HG02588 (cell line): ENCODE measurements at regions not wholly inside any gene's neighbourhood (a gene's known extent, or its start where the extent isn't known, plus 50 kb on each side); places are given as distances from the start of the nearest gene placed in this dataset.

ENCODE experiments used
- ATAC-seq: cut with Tn5 transposase; IDR thresholded peaks from one replicate; pipeline ENCODE4 v1.9.1; 2021; ENCODE audit warnings: mild to moderate bottlenecking, moderate library complexity; ENCODE audit not compliant: unreplicated experiment

DNA sequence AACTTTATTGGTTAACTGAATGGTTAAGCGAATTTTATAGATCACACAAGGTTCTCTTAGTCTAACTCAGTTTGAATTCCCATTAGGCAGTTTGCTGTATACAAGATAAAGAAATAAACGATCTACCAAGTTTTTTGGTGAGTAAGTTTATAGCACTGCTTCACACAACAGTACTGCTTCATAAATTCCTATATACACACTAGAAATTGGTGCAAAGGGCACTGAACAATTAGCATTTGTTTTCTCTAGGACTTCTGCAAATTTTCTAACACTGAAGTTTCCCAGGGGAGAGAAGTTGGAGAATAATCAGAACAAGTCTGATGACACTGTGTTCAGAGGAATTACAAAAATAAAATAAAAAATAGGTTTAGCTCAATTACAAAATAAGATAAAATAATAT, 1138.8 kb upstream of the PCDH9 start:
- ATAC-seq, result no peak

GRCh38 chr13:68359105-68359504, 1129.0 kb upstream of the PCDH9 start:
- ATAC-seq, result no peak

DNA sequence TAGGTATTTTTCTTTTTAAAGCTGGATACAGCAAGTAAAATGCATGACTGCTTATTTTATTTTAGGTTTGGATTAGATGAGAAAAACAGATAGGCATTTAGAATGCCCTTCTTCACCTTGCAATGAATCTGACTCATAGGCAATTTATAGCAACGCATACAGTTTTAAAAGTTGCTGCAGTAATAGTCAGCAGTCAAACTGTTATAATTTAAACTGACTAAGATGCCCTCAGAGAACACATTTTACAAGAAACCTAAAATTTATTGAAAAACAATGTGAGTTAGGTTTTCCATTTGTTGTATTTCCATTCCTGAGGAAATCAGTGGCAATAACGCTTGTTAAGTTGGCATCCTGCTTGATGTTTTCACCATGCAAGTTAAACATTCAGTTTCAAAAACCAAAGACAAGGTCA, 1128.2 kb upstream of the PCDH9 start:
- no peak for ATAC-seq

DNA sequence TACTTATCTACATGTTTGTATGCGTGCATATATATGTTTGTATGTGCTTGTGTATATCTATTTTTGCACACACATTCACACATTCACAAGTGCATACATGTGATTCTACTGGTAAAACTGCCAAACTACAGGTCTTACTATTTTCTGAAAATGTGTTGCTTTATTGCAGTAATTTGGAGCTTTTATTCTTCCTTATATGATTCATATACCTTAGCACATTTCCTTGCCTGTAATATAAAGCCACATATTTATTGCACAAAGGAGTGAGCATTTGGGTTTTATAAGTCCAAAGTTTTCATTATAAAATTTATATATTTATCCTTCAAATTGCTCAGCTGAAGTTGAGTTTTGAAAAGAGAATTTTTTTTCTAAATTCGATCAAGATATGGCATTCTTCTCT, 1120.4 kb upstream of the PCDH9 start:
- ATAC-seq, result no peak

- no peak for ATAC-seq
These were observed 1117.1 kb upstream of the PCDH9 start for GRCh38 chr13:68347220-68347619.

GRCh38 chr13:68345963-68346531, 1115.9 kb upstream of the PCDH9 start:
- ATAC-seq, result no peak

GRCh38 chr13:68323124-68323523, 1093.0 kb upstream of the PCDH9 start:
- no peak for ATAC-seq

DNA sequence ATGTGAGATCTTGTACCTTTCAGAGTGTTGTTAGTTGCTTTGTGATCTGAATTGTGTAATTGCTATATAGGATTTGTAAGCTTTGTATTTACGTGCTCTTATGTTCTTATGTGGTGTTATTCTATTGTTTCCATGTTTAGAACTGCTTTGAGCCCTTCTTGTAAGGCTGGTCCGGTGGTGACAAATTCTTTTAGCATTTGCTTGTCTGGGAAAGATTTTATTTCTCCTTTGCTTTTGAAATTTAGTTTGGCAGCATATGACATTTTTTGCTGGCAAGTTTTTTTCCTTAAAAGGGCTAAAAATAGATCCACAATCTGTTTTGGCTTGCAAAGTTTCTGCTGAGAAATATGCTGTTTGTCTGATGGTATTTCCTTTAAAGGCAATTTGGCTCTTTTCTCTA, 1089.2 kb upstream of the PCDH9 start:
- no peak for ATAC-seq

GRCh38 chr13:68304286-68304893, 1074.3 kb upstream of the PCDH9 start:
- peak; percentile 67 for ATAC-seq

DNA sequence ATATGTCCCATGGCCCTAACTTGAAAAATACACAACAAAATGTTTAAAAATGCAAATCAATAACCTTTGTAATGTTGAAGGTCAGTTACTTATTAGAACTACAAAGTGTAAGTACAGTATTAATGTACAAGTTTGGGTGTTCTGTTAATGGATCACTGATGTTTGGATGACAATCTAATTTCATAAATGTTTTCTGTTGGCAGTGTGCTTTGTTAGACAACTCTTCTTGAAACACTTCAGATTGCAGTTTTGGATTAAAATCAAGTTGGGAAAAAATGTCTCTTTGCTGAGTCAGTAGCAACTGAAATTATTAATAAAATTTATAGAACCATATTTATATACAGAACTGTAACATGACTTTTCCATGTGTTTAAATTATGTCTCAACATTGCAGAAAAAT, 1063.5 kb upstream of the PCDH9 start:
- ATAC-seq, result no peak

DNA sequence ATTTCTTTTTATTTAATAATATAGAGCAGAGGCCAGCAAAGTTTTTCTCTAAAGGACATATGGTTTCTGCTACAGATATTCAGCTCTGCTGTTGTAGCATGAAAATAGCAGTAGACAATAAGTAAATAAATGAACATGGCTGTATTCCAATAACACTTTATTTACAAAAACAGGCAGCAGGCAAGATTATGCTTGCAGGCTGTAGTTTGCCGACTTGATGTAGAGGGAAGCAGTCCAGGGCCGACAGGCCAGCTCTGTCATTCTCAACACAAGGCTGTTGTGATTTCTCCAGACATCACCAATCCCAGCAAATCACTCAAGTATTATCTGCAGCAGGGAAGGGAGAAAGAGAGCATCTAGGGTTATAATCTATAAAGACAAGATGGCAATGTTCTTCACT, 1062.5 kb upstream of the PCDH9 start:
- no peak for ATAC-seq

- ATAC-seq, result no peak
These were observed 1061.5 kb upstream of the PCDH9 start for GRCh38 chr13:68291595-68291994.

- ATAC-seq, result no peak
These were observed 1045.6 kb upstream of the PCDH9 start for GRCh38 chr13:68275758-68276157.

- no peak for ATAC-seq
These were observed 1042.5 kb upstream of the PCDH9 start for GRCh38 chr13:68272652-68273051.

- ATAC-seq, result no peak
These were observed 1034.6 kb upstream of the PCDH9 start for GRCh38 chr13:68264692-68265091.

GRCh38 chr13:68261105-68261504, 1031.0 kb upstream of the PCDH9 start:
- ATAC-seq, result no peak

DNA sequence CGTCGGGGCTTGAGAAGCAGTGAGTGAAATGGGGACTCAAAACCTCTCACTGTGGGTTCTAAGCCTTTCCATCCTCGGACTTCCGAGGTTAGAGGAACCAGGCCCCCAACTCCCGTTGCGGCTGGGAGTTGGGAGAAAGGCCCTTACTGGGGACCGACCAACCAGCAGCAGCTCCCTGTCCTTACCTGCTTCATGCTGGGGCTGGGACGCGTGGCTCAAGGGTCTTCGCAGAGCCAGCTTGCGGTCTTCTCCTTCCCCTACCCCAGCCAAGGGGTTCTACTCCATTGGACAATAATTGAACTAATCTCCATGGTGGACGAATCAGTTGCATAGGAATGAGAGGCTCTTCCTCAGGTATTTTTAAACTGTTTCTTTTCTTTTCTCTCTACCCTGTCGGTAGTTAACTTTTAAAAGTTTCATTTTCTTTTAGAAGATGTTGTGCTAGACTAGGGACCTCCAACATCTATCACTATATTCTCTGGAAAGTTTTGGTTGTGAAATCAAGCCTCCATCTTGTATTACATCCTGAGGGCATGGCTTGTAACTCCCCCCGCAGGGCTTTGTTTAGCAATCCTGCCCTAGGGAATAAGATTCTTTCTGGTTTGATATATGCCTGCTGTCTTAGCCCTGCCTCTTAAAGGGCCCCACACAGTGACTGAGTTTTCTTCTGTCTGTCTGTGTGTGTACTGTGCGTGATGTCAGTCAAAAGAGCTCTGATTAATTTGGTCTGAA, 1027.1 kb upstream of the PCDH9 start:
- ATAC-seq, result no peak

GRCh38 chr13:68254151-68254550, 1024.0 kb upstream of the PCDH9 start:
- ATAC-seq, result no peak

DNA sequence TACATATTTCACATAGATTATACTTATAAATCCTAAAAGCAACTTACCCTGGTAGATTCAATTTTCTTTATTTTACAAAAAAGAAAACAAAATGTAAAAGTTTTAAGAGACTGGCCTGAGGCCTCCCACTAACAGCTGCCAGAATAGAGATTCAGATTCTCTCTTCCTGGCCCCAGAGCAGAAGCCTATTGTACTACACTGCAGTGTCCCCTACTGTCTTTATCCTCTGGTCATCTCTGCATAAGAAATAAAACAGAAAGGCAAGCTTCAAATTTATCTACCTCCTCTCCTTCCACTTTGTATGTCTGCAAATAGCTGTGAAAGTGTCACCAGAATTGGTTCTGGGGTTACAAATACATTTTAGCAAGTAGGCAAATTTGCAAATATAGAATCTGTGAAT, 1004.1 kb upstream of the PCDH9 start:
- ATAC-seq, result no peak

- ATAC-seq, result no peak
These were observed 1002.4 kb upstream of the PCDH9 start for GRCh38 chr13:68232351-68233130.

DNA sequence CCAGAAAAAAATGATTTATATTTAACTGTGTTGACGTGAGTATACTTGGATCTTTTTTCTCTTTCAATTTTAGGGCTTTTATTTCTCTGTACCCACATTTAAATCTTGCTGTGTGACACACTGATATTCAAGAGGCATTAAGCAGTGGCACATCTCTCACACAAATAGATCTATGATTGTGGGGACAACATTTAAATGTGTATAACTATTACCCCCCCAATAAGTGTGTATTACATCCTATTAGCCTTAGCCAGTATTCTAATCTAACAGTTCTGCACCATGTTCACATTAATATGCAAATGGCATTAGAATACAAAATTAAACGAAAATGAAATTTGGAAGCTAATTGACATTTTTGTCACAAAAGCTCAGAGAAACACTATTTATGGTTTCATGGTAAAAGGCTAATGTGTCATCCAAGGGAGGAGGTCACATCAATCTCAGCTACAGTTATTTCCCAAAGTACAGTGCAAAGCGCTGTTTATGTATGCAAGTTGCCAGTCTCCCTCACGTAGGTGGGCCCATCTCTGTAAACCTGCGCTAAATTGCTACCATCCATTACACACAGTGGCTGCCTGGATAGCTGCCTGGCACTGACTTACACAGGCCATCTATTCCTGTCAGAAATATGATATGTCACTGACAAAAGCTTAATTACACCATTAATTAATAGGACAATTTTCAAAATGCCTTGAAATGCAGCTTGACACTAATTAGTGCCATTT, 984.7 kb upstream of the PCDH9 start:
- no peak for ATAC-seq
